ENCODE measurements at regions not wholly inside any gene's neighbourhood (a gene's known extent, or its start where the extent isn't known, plus 50 kb on each side); places are given as distances from the start of the nearest gene placed in this dataset.

- no peak for TF ChIP-seq POLR2AphosphoS5 (IDR thresholded peaks at IDR 0.05; ENCODE audit: low read depth, low read length)
- TF ChIP-seq SPI1 (IDR thresholded peaks at IDR 0.05; ENCODE audit: low read depth, low read length): no peak
Measured at GRCh38 chr10:33454554-33454953, 120.1 kb upstream of the NRP1 start.

Measured in GM12891 (cell line).